HuH-7.5 (cell line): ENCODE measurements at regions not wholly inside any gene's neighbourhood (a gene's known extent, or its start where the extent isn't known, plus 50 kb on each side); places are given as distances from the start of the nearest gene placed in this dataset.
"Not testable (repeated sequence)": the region's sequence is repeated elsewhere in the genome, so short reads cannot be mapped to it uniquely, and the experiment has no call there.

Experiments used
- DNase-seq: peaks from one replicate; pipeline ENCODE4 v3.0.0; 2011; ENCODE audit warnings: low spot score

- no peak for DNase-seq
Observed at GRCh38 chr5:143533978-143534760, 130.7 kb upstream of the NR3C1 start.

- DNase-seq = no peak
Observed at GRCh38 chr5:143533475-143533874, 130.0 kb upstream of the NR3C1 start.

GRCh38 chr5:143527808-143528207 lies 124.3 kb upstream of the NR3C1 start:
- no peak for DNase-seq

GRCh38 chr5:143525176-143525575 lies 121.7 kb upstream of the NR3C1 start:
- DNase-seq = no peak

- DNase-seq = no peak
Observed at GRCh38 chr5:143524338-143524945, 121.0 kb upstream of the NR3C1 start.

- no peak for DNase-seq
Observed at GRCh38 chr5:143521846-143522400, 118.4 kb upstream of the NR3C1 start.

GRCh38 chr5:143521141-143521540 lies 117.7 kb upstream of the NR3C1 start:
- DNase-seq = no peak

- DNase-seq = not testable (repeated sequence)
Observed at GRCh38 chr5:143519215-143519614, 115.7 kb upstream of the NR3C1 start.

- not testable (repeated sequence) for DNase-seq
Observed at GRCh38 chr5:143517824-143518223, 114.3 kb upstream of the NR3C1 start.

GRCh38 chr5:143516249-143516648 lies 112.8 kb upstream of the NR3C1 start:
- DNase-seq = no peak

GRCh38 chr5:143515829-143516228 lies 112.3 kb upstream of the NR3C1 start:
- no peak for DNase-seq

- no peak for DNase-seq
Observed at GRCh38 chr5:143514616-143515335, 111.3 kb upstream of the NR3C1 start.

- DNase-seq = no peak
Observed at GRCh38 chr5:143513720-143514119, 110.2 kb upstream of the NR3C1 start.

GRCh38 chr5:143511736-143512135 lies 108.2 kb upstream of the NR3C1 start:
- no peak for DNase-seq

GRCh38 chr5:143509758-143510221 lies 106.3 kb upstream of the NR3C1 start:
- DNase-seq = no peak

GRCh38 chr5:143506836-143507552 lies 103.5 kb upstream of the NR3C1 start:
- DNase-seq = no peak

- no peak for DNase-seq
Observed at GRCh38 chr5:143505934-143506333, 102.4 kb upstream of the NR3C1 start.

- no peak for DNase-seq
Observed at GRCh38 chr5:143505354-143505753, 101.9 kb upstream of the NR3C1 start.

GRCh38 chr5:143501310-143502044 lies 98.0 kb upstream of the NR3C1 start:
- DNase-seq = no peak

GRCh38 chr5:143499480-143500114 lies 96.1 kb upstream of the NR3C1 start:
- DNase-seq = no peak

GRCh38 chr5:143498821-143499220 lies 95.3 kb upstream of the NR3C1 start:
- DNase-seq = no peak
